Colonic mucosa (tissue), 4 donors: ENCODE measurements at regions not wholly inside any gene's neighbourhood (a gene's known extent, or its start where the extent isn't known, plus 50 kb on each side); places are given as distances from the start of the nearest gene placed in this dataset.

ENCODE experiments used
- DNase-seq: peaks from one replicate; pipeline ENCODE4 v3.0.0-alpha.2; 2020
- H3K27ac ChIP-seq: fragments of 200-600 bp; one replicate; pipeline ENCODE4 v1.8.0; 2021
- H3K27me3 ChIP-seq: fragments of 200-600 bp; one replicate; pipeline ENCODE4 v1.8.0; 2021
- H3K36me3 ChIP-seq: fragments of 200-600 bp; one replicate; pipeline ENCODE4 v1.8.0; 2021
- H3K4me1 ChIP-seq: fragments of 200-600 bp; one replicate; pipeline ENCODE4 v1.8.0; 2021; ENCODE audit warnings: mild to moderate bottlenecking
- H3K4me3 ChIP-seq: fragments of 200-600 bp; one replicate; pipeline ENCODE4 v1.8.0; 2021
- H3K9ac ChIP-seq, 2 donors: one replicate each; pipeline ENCODE4 v1.7.0; 2013; ENCODE audit warnings: control low read depth in 2 of 2, low read depth in 2 of 2, low read length in 2 of 2
- H3K9me3 ChIP-seq: fragments of 200-600 bp; one replicate; pipeline ENCODE4 v1.8.0; 2021
- intact Hi-C: fragments of 100-400 bp; cut with DNase I; formaldehyde crosslinking; loops from one replicate; pipeline ENCODE4 v1.14.1; 2022
- TF ChIP-seq, protein P1 (sequence below): fragments of 200-600 bp; IDR thresholded peaks from one replicate; pipeline ENCODE4 v1.8.0; 2022; ENCODE audit warnings: antibody characterized with exemption, mild to moderate bottlenecking
- donor health status: healthy.
- donor health status: DM: no; HTN: no; CAD: no.
- donor health status: DM: no; HTN: no; CAD: no.

DNA sequence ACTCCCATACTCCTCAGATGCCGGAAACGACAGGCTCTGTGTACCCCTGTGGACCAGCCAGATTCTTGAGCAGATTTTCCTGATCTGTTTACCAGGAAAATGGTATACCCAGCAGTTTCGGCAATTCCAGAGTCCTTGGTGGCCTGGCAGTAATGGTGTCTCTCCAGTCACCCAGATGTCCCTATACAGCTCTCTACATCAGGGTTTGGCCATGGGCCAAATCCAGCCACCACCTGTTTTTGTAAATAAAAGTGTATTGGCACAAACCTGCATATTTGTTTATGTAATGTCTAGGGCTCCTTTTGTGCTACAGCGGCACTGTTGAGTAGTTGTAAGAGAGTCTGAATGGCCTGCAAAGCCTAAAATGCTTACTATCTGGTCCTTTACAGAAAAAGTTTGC, 491.3 kb downstream of the RPS24 start:
- TF ChIP-seq, protein P1, sequence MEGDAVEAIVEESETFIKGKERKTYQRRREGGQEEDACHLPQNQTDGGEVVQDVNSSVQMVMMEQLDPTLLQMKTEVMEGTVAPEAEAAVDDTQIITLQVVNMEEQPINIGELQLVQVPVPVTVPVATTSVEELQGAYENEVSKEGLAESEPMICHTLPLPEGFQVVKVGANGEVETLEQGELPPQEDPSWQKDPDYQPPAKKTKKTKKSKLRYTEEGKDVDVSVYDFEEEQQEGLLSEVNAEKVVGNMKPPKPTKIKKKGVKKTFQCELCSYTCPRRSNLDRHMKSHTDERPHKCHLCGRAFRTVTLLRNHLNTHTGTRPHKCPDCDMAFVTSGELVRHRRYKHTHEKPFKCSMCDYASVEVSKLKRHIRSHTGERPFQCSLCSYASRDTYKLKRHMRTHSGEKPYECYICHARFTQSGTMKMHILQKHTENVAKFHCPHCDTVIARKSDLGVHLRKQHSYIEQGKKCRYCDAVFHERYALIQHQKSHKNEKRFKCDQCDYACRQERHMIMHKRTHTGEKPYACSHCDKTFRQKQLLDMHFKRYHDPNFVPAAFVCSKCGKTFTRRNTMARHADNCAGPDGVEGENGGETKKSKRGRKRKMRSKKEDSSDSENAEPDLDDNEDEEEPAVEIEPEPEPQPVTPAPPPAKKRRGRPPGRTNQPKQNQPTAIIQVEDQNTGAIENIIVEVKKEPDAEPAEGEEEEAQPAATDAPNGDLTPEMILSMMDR, result no peak
- Histone ChIP-seq H3K4me3 (no peak overlapping the region), H3K27me3 (no peaks in the 10 kb centered on the region), H3K9ac (no peak overlapping the region), H3K4me1 (no peaks in the 10 kb centered on the region), H3K27ac (no peak overlapping the region), H3K36me3 (no peaks in the 10 kb centered on the region), H3K9me3 (no peaks in the 10 kb centered on the region)
- DNase-seq, result no peak
- intact Hi-C loops, result no loop called here

GRCh38 chr10:78526347-78526746, 492.7 kb downstream of the RPS24 start:
- H3K9ac ChIP-seq, result no peak overlapping the region
- DNase-seq, result no peak
- no peak overlapping the region for H3K4me3 ChIP-seq
- TF ChIP-seq, protein P1, result no peak
- H3K9me3 ChIP-seq, result no peaks in the 10 kb centered on the region
- H3K27ac ChIP-seq, result no peak overlapping the region
- H3K27me3 ChIP-seq, result no peaks in the 10 kb centered on the region
- no peaks in the 10 kb centered on the region for H3K36me3 ChIP-seq
- H3K4me1 ChIP-seq, result no peaks in the 10 kb centered on the region
- intact Hi-C loops, result no loop called here

- DNase-seq, result no peak
- no peak overlapping the region for H3K4me3 ChIP-seq
- TF ChIP-seq, protein P1, result no peak
- H3K36me3 ChIP-seq, result no peaks in the 10 kb centered on the region
- intact Hi-C loops, result no loop called here
- no peaks in the 10 kb centered on the region for H3K9me3 ChIP-seq
- H3K9ac ChIP-seq, result no peak overlapping the region
- no peaks in the 10 kb centered on the region for H3K27me3 ChIP-seq
- H3K27ac ChIP-seq, result no peak overlapping the region
- H3K4me1 ChIP-seq, result no peaks in the 10 kb centered on the region
Measured at GRCh38 chr10:78527296-78527695, 493.6 kb downstream of the RPS24 start.

GRCh38 chr10:78528749-78529204, 495.1 kb downstream of the RPS24 start:
- Histone ChIP-seq H3K27ac (peak overlapping the region; percentile 35), H3K4me1 (no peaks in the 10 kb centered on the region), H3K27me3 (no peaks in the 10 kb centered on the region), H3K9me3 (no peaks in the 10 kb centered on the region), H3K9ac (no peak overlapping the region), H3K36me3 (no peaks in the 10 kb centered on the region), H3K4me3 (no peak overlapping the region)
- no peak for DNase-seq
- intact Hi-C loops, result no loop called here
- TF ChIP-seq, protein P1, result no peak

- Histone ChIP-seq H3K4me3 (no peak overlapping the region), H3K36me3 (no peaks in the 10 kb centered on the region), H3K4me1 (no peaks in the 10 kb centered on the region), H3K27me3 (no peaks in the 10 kb centered on the region), H3K9me3 (no peaks in the 10 kb centered on the region), H3K27ac (peak overlapping the region; percentile 35), H3K9ac (no peak overlapping the region)
- intact Hi-C loops, result no loop called here
- TF ChIP-seq, protein P1, result no peak
- DNase-seq, result no peak
Measured at GRCh38 chr10:78529262-78529661, 495.6 kb downstream of the RPS24 start.

DNA sequence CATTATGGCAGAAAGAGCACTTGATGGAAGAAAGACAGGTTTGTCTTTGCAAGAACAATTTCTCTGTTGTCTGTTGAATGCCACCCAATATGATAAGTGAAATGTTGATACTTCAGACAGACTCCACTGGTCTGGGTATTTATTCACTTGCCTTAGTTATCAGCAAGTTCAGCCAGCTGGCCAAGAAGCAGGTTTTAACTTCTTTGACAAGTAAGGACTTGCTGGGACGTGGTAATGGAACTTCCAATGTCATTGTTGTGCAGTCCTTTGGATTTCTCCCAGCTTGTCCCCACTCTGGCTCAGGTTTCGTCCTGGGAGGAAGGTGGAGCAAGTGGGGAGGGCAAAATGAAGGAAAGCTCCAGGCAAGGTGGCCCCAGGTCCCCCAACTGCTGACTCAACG, 497.4 kb downstream of the RPS24 start:
- TF ChIP-seq, protein P1, result no peak
- intact Hi-C loops, result no loop called here
- Histone ChIP-seq H3K27ac (no peak overlapping the region), H3K9ac (no peak overlapping the region), H3K9me3 (no peaks in the 10 kb centered on the region), H3K4me1 (no peaks in the 10 kb centered on the region), H3K4me3 (no peak overlapping the region), H3K36me3 (no peaks in the 10 kb centered on the region), H3K27me3 (no peaks in the 10 kb centered on the region)
- no peak for DNase-seq
